SK-N-SH (cell line): ENCODE measurements at regions not wholly inside any gene's neighbourhood (a gene's known extent, or its start where the extent isn't known, plus 50 kb on each side); places are given as distances from the start of the nearest gene placed in this dataset.

ENCODE experiments used
- CTCF ChIP-seq: fragments of 200-600 bp; sonication (generic); IDR thresholded peaks from 2 replicates; pipeline ENCODE4 v1.6.1; 2017; ENCODE audit warnings: antibody characterized with exemption, mild to moderate bottlenecking, moderate library complexity
- JUND ChIP-seq: IDR thresholded peaks from 2 replicates; pipeline ENCODE4 v1.4.0; 2012
- USF2 ChIP-seq: fragments of 150-350 bp; IDR thresholded peaks from 2 replicates; pipeline ENCODE4 v1.6.1; 2017; ENCODE audit warnings: antibody characterized with exemption, low read length, low read depth, borderline replicate concordance
- TF ChIP-seq, protein P1 (sequence below): IDR thresholded peaks from 2 replicates; pipeline ENCODE4; 2012
- TF ChIP-seq, protein P2 (sequence below): IDR thresholded peaks from 2 replicates; pipeline ENCODE4 v1.6.1; 2012; ENCODE audit warnings: mild to moderate bottlenecking, low read depth, low read length, moderate library complexity

GRCh38 chr5:158313733-158314464, 455.0 kb upstream of the CLINT1 start:
- TF ChIP-seq CTCF (no peak), USF2 (no peak), JUND (no peak)
- TF ChIP-seq, protein P1, sequence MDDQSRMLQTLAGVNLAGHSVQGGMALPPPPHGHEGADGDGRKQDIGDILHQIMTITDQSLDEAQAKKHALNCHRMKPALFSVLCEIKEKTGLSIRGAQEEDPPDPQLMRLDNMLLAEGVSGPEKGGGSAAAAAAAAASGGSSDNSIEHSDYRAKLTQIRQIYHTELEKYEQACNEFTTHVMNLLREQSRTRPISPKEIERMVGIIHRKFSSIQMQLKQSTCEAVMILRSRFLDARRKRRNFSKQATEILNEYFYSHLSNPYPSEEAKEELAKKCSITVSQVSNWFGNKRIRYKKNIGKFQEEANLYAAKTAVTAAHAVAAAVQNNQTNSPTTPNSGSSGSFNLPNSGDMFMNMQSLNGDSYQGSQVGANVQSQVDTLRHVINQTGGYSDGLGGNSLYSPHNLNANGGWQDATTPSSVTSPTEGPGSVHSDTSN: no peak
- TF ChIP-seq, protein P2, sequence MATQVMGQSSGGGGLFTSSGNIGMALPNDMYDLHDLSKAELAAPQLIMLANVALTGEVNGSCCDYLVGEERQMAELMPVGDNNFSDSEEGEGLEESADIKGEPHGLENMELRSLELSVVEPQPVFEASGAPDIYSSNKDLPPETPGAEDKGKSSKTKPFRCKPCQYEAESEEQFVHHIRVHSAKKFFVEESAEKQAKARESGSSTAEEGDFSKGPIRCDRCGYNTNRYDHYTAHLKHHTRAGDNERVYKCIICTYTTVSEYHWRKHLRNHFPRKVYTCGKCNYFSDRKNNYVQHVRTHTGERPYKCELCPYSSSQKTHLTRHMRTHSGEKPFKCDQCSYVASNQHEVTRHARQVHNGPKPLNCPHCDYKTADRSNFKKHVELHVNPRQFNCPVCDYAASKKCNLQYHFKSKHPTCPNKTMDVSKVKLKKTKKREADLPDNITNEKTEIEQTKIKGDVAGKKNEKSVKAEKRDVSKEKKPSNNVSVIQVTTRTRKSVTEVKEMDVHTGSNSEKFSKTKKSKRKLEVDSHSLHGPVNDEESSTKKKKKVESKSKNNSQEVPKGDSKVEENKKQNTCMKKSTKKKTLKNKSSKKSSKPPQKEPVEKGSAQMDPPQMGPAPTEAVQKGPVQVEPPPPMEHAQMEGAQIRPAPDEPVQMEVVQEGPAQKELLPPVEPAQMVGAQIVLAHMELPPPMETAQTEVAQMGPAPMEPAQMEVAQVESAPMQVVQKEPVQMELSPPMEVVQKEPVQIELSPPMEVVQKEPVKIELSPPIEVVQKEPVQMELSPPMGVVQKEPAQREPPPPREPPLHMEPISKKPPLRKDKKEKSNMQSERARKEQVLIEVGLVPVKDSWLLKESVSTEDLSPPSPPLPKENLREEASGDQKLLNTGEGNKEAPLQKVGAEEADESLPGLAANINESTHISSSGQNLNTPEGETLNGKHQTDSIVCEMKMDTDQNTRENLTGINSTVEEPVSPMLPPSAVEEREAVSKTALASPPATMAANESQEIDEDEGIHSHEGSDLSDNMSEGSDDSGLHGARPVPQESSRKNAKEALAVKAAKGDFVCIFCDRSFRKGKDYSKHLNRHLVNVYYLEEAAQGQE: no peak
